ENCODE measurements at regions not wholly inside any gene's neighbourhood (a gene's known extent, or its start where the extent isn't known, plus 50 kb on each side); places are given as distances from the start of the nearest gene placed in this dataset.
"Not testable (repeated sequence)": the region's sequence is repeated elsewhere in the genome, so short reads cannot be mapped to it uniquely, and the experiment has no call there.

DNA sequence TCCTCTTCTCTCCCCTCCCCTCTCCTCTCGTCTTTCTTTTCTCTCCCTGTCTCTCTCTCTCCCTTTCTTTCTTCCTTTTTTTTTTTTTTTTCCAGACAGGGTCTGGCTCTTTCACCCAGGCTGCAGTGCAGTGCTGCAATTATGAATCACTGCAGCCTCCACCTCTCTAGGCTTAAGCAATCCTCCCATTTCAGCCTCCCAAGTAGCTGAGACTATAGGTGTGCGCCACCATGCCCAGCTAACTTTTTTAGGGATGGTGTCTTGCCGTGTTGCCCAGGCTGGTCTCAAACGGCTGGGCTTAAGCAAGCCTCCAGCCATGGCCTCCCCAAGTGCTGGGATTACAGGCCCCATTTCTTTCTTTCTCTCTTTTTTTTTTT, 59.9 kb upstream of the NCOA3 start:
- no peak overlapping the region for H3K4me3 Mint-ChIP-seq
- H3K4me1 Mint-ChIP-seq: peaks cover 6 to 7% (median 6%) of the 10 kb centered on the region in 4 donors
- Histone ChIP-seq H3K4me1 (ENCODE audit: insufficient read depth, low read length) (peaks cover 5% of the 10 kb centered on the region), H3K27me3 (ENCODE audit: insufficient read depth, low read length) (no peaks in the 10 kb centered on the region), H3K4me3 (ENCODE audit: low read length in 2 of 2) (no peak overlapping the region), H3K9me3 (ENCODE audit: control insufficient read depth in 1 of 2, low read length in 2 of 2) (no peaks in the 10 kb centered on the region), H3K36me3 (ENCODE audit: insufficient read depth, low read length) (no peaks in the 10 kb centered on the region), H3K27ac (ENCODE audit: low read depth, low read length) (no peak overlapping the region)
- H3K9me3 Mint-ChIP-seq: no peaks in the 10 kb centered on the region
- ChIA-PET POLR2A (ENCODE audit: partially characterized antibody) (interaction anchor here (0.6 kb wide), 1 partner anchor 1884 kb away, joined by 3 read pairs; no protein-coding TSS in a partner anchor), CTCF (ENCODE audit: partially characterized antibody) (no interaction called here)
- no peaks in the 10 kb centered on the region for H3K27me3 Mint-ChIP-seq
- no peak for DNase-seq
- H3K27ac Mint-ChIP-seq: no peak overlapping the region
- no peaks in the 10 kb centered on the region for H3K36me3 Mint-ChIP-seq
- intact Hi-C loops (cut with micrococcal nuclease): no loop called here

DNA sequence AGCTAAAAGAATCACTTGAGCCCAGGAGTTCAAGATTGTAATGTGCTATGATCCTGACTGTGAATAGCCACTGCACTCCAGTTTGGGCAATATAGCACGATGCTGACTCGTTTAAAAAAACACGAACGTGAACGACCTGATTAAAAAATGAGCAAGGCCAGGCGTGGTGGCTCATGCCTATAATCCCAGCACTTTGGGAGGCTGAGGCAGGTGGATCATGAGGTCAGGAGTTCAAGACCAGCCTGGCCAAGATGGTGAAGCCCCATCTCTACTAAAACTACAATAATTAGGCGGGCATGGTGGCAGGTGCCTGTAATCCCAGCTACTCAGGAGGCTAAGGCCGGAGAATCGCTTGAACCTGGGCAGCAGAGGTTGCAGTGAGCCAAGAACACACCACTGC, 58.6 kb upstream of the NCOA3 start:
- H3K4me3 ChIP-seq (ENCODE audit: low read length in 2 of 2); H3K27ac ChIP-seq (ENCODE audit: low read depth, low read length); H3K36me3 Mint-ChIP-seq; intact Hi-C loops (cut with micrococcal nuclease); H3K36me3 ChIP-seq (ENCODE audit: insufficient read depth, low read length); H3K9me3 ChIP-seq (ENCODE audit: control insufficient read depth in 1 of 2, low read length in 2 of 2); H3K9me3 Mint-ChIP-seq; POLR2A ChIA-PET (ENCODE audit: partially characterized antibody); DNase-seq; CTCF ChIA-PET (ENCODE audit: partially characterized antibody); H3K4me1 Mint-ChIP-seq; H3K27me3 ChIP-seq (ENCODE audit: insufficient read depth, low read length); H3K27ac Mint-ChIP-seq; H3K4me1 ChIP-seq (ENCODE audit: insufficient read depth, low read length); H3K4me3 Mint-ChIP-seq; H3K27me3 Mint-ChIP-seq: not testable (repeated sequence)

DNA sequence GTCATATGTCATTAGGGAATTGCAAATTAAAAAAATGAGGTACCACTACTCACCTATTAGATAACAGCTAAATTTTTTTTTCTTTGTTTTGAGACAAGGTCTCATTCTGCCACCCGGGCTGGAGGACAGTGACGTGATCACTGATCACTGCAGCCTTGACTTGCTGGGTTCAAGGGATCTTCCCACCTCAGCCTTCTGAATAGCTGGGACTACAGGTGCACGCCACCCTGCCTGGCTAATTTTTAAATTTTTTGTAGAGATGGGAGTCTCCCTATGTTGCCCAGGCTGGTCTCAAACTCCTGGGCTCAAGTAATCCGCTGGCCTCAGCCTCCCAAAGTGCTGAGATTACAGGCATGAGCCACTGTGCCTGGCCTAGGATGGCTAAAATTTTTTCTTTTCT, 57.1 kb upstream of the NCOA3 start:
- Histone ChIP-seq H3K27ac (ENCODE audit: low read depth, low read length) (no peak overlapping the region), H3K4me1 (ENCODE audit: insufficient read depth, low read length) (no peaks in the 10 kb centered on the region), H3K9me3 (ENCODE audit: control insufficient read depth in 1 of 2, low read length in 2 of 2) (no peaks in the 10 kb centered on the region), H3K4me3 (ENCODE audit: low read length in 2 of 2) (no peak overlapping the region), H3K36me3 (ENCODE audit: insufficient read depth, low read length) (no peaks in the 10 kb centered on the region), H3K27me3 (ENCODE audit: insufficient read depth, low read length) (no peaks in the 10 kb centered on the region)
- Mint-ChIP-seq H3K27ac (no peak overlapping the region), H3K36me3 (no peaks in the 10 kb centered on the region), H3K27me3 (no peaks in the 10 kb centered on the region), H3K9me3 (no peaks in the 10 kb centered on the region), H3K4me3 (no peak overlapping the region), H3K4me1 (no peaks in the 10 kb centered on the region)
- POLR2A ChIA-PET (ENCODE audit: partially characterized antibody): no interaction called here
- intact Hi-C loops (cut with micrococcal nuclease): no loop called here
- DNase-seq: no peak
- CTCF ChIA-PET (ENCODE audit: partially characterized antibody): no interaction called here

DNA sequence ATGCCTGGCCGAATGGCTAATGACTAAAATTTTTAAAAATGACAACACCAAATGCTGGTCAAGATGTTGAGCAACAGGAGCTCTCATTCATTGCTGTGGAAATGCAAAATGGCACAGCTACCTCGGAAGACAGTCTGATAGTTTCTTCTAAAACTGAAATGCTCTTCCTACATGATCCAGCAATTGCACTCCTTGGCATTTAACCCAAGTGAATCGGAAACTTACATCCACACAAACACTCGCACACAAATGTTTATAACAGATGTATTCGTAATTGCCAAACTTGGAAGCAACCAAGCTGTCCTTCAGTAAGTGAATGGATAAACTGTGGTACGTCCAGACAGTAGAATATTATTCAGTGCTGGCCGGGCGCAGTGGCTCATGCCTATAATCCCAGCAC, 56.4 kb upstream of the NCOA3 start:
- no peak overlapping the region for H3K4me3 ChIP-seq (ENCODE audit: low read length in 2 of 2)
- Mint-ChIP-seq H3K27me3 (no peaks in the 10 kb centered on the region), H3K36me3 (no peaks in the 10 kb centered on the region), H3K9me3 (no peaks in the 10 kb centered on the region), H3K27ac (no peak overlapping the region), H3K4me1 (no peaks in the 10 kb centered on the region), H3K4me3 (no peak overlapping the region)
- no peaks in the 10 kb centered on the region for H3K36me3 ChIP-seq (ENCODE audit: insufficient read depth, low read length)
- H3K9me3 ChIP-seq (ENCODE audit: control insufficient read depth in 1 of 2, low read length in 2 of 2): no peaks in the 10 kb centered on the region
- DNase-seq: no peak
- no peaks in the 10 kb centered on the region for H3K27me3 ChIP-seq (ENCODE audit: insufficient read depth, low read length)
- intact Hi-C loops (cut with micrococcal nuclease): no loop called here
- POLR2A ChIA-PET (ENCODE audit: partially characterized antibody): no interaction called here
- H3K27ac ChIP-seq (ENCODE audit: low read depth, low read length): no peak overlapping the region
- CTCF ChIA-PET (ENCODE audit: partially characterized antibody): no interaction called here
- no peaks in the 10 kb centered on the region for H3K4me1 ChIP-seq (ENCODE audit: insufficient read depth, low read length)

DNA sequence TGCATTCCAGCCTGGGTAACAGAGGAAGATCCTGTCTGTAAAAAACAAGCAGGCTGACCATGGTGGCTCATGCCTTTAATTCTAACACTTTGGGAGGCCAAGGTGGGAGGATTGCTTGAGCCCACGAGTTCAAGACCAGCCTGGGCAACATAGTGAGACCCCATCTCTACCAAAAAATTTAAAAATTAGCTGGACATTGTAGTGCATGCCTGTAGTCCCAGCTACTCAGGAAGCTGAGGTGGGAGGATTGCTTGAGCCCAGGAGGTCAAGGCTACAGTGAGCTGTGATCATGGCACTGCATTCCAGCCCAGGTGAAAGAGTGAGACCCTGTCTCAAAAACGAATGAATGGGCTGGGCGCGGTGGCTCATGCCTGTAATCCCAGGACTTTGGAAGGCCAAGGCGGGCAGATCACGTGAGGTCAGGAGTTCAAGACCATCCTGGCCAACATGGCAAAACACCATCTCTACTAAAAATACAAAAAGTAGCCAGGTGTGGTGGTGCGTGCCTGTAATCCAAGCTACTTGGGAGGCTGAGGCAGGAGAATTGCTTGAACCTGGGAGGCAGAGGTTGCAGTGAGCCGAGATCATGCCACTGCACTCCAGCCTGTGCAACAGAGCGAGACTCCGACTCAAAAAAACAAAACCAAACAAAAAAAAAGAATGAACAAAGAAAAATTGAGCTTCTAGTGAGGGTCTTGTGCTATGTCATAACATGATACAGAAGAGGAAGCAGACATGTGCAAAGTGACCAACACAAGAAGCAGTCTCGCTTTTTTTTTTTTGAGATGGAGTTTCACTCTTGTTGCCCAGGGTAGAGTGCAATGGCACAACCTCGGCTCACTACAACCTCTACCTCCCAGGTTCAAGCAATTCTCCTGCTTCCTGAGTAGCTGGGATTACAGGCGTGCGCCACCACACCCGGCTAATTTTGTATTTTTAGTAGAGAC, 54.1 kb upstream of the NCOA3 start:
- CTCF ChIA-PET (ENCODE audit: partially characterized antibody); H3K36me3 ChIP-seq (ENCODE audit: insufficient read depth, low read length); DNase-seq; H3K27me3 Mint-ChIP-seq; POLR2A ChIA-PET (ENCODE audit: partially characterized antibody); H3K27me3 ChIP-seq (ENCODE audit: insufficient read depth, low read length); intact Hi-C loops (cut with micrococcal nuclease); H3K9me3 Mint-ChIP-seq; H3K36me3 Mint-ChIP-seq; H3K4me3 Mint-ChIP-seq; H3K4me1 ChIP-seq (ENCODE audit: insufficient read depth, low read length); H3K9me3 ChIP-seq (ENCODE audit: control insufficient read depth in 1 of 2, low read length in 2 of 2); H3K27ac ChIP-seq (ENCODE audit: low read depth, low read length); H3K4me3 ChIP-seq (ENCODE audit: low read length in 2 of 2); H3K27ac Mint-ChIP-seq; H3K4me1 Mint-ChIP-seq: not testable (repeated sequence)

DNA sequence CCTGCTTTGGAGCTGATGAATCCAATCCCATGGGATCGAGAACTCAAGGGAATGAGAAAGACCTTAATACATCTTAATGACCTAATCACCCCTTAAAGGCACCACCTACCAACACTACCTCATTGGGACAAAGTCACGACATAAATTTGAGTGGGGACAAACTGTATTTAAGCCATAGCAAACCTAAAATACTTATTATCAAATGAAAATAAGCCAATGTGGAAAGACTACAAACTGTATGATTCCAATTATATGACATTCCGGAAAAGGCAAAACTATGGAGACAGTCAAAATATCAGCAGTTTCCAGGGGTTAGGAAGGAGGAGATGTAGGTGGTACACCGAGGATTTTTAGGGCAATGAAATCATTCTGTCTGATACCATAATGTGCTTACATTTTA, 53.3 kb upstream of the NCOA3 start:
- Histone ChIP-seq H3K4me1 (ENCODE audit: insufficient read depth, low read length) (no peaks in the 10 kb centered on the region), H3K4me3 (ENCODE audit: low read length in 2 of 2) (no peak overlapping the region), H3K27ac (ENCODE audit: low read depth, low read length) (no peak overlapping the region), H3K36me3 (ENCODE audit: insufficient read depth, low read length) (no peaks in the 10 kb centered on the region), H3K9me3 (ENCODE audit: control insufficient read depth in 1 of 2, low read length in 2 of 2) (no peaks in the 10 kb centered on the region), H3K27me3 (ENCODE audit: insufficient read depth, low read length) (no peaks in the 10 kb centered on the region)
- no peaks in the 10 kb centered on the region for H3K4me1 Mint-ChIP-seq
- CTCF ChIA-PET (ENCODE audit: partially characterized antibody): no interaction called here
- POLR2A ChIA-PET (ENCODE audit: partially characterized antibody): no interaction called here
- intact Hi-C loops (cut with micrococcal nuclease): no loop called here
- no peaks in the 10 kb centered on the region for H3K27me3 Mint-ChIP-seq
- no peaks in the 10 kb centered on the region for H3K9me3 Mint-ChIP-seq
- H3K27ac Mint-ChIP-seq: no peak overlapping the region
- H3K36me3 Mint-ChIP-seq: no peaks in the 10 kb centered on the region
- no peak overlapping the region for H3K4me3 Mint-ChIP-seq
- no peak for DNase-seq

DNA sequence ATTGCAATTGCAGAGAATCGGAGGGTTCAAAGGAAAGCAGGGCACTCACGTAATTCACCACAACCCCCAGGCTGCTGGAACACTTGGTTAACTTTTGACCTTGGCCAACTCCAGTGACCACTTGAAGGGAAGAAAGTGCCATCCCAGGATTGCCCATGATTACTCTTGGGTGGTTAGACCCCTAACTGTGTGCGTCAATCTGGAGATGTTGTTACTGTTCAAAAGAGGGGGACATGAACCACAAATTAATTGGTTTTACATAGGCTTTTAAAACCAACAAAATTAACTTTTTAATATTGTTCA, 50.1 kb upstream of the NCOA3 start:
- Histone ChIP-seq H3K4me3 (ENCODE audit: low read length in 2 of 2) (no peak overlapping the region), H3K36me3 (ENCODE audit: insufficient read depth, low read length) (no peaks in the 10 kb centered on the region), H3K4me1 (ENCODE audit: insufficient read depth, low read length) (no peaks in the 10 kb centered on the region), H3K27ac (ENCODE audit: low read depth, low read length) (no peak overlapping the region), H3K9me3 (ENCODE audit: control insufficient read depth in 1 of 2, low read length in 2 of 2) (no peaks in the 10 kb centered on the region), H3K27me3 (ENCODE audit: insufficient read depth, low read length) (no peaks in the 10 kb centered on the region)
- Mint-ChIP-seq H3K4me1 (peaks cover 0 to 4% (median 0%) of the 10 kb centered on the region in 4 donors), H3K27me3 (no peaks in the 10 kb centered on the region), H3K4me3 (no peak overlapping the region), H3K36me3 (no peaks in the 10 kb centered on the region), H3K27ac (no peak overlapping the region), H3K9me3 (peaks cover 0 to 2% (median 0%) of the 10 kb centered on the region in 8 donors)
- intact Hi-C loops (cut with micrococcal nuclease): no loop called here
- ChIA-PET CTCF (ENCODE audit: partially characterized antibody) (no interaction called here), POLR2A (ENCODE audit: partially characterized antibody) (no interaction called here)
- no peak for DNase-seq

Measured in CD4-positive, alpha-beta memory T cell (primary cell).